DND-41 (cell line): ENCODE measurements at regions not wholly inside any gene's neighbourhood (a gene's known extent, or its start where the extent isn't known, plus 50 kb on each side); places are given as distances from the start of the nearest gene placed in this dataset.
"Not testable (repeated sequence)": the region's sequence is repeated elsewhere in the genome, so short reads cannot be mapped to it uniquely, and the experiment has no call there.

Experiments used
- ATAC-seq: fragments of 200-7000 bp; cut with Tn5 transposase; 3 replicates; pipeline ENCODE4 v1.9.1; 2021; ENCODE audit warnings: low read depth; ENCODE audit not compliant: insufficient read depth
- DNase-seq: peaks from one replicate; pipeline ENCODE4 v3.0.0-alpha.2; 2020
- H2AFZ ChIP-seq: 2 replicates; pipeline ENCODE4 v1.6.0; 2012; ENCODE audit warnings: low read depth, low read length
- H3K27ac ChIP-seq: 2 replicates; pipeline ENCODE4 v1.5.1; 2012; ENCODE audit warnings: low read length, inconsistent platforms
- H3K27me3 ChIP-seq: fragments of 200-600 bp; sonication (generic); 2 replicates; pipeline ENCODE4 v1.6.0; 2012; ENCODE audit warnings: low read length, mild to moderate bottlenecking, inconsistent platforms; ENCODE audit not compliant: insufficient read depth, poor library complexity
- H3K36me3 ChIP-seq: 2 replicates; pipeline ENCODE4 v1.5.1; 2012; ENCODE audit warnings: low read length, inconsistent platforms; ENCODE audit not compliant: insufficient read depth
- H3K4me1 ChIP-seq: 2 replicates; pipeline ENCODE4 v1.5.1; 2012; ENCODE audit warnings: mild to moderate bottlenecking, low read length; ENCODE audit not compliant: insufficient read depth
- H3K4me2 ChIP-seq: 2 replicates; pipeline ENCODE4 v1.6.0; 2012; ENCODE audit warnings: mild to moderate bottlenecking, moderate library complexity, low read length, inconsistent platforms; ENCODE audit not compliant: insufficient read depth
- H3K4me3 ChIP-seq, 2 experiments: fragments of 200-600 bp in 1 of 2; shearing (Covaris generic) in 1 of 2; 2 replicates each; pipeline ENCODE4 v1.5.1; 2012 to 2016; ENCODE audit warnings: inconsistent platforms in 2 of 2, low read length in 2 of 2, mild to moderate bottlenecking in 2 of 2, low read depth in 1 of 2, moderate library complexity in 1 of 2
- H3K79me2 ChIP-seq: 2 replicates; pipeline ENCODE4 v1.6.0; 2012; ENCODE audit warnings: low read length, inconsistent platforms; ENCODE audit not compliant: insufficient read depth
- H3K9ac ChIP-seq: 2 replicates; pipeline ENCODE4 v1.6.0; 2012; ENCODE audit warnings: low read depth, mild to moderate bottlenecking, inconsistent platforms, low read length, moderate library complexity
- H3K9me3 ChIP-seq: 2 replicates; pipeline ENCODE4 v1.5.1; 2012; ENCODE audit warnings: low read length, moderate library complexity, mild to moderate bottlenecking, inconsistent platforms; ENCODE audit not compliant: insufficient read depth, severe bottlenecking
- H4K20me1 ChIP-seq: 2 replicates; pipeline ENCODE4 v1.6.0; 2012; ENCODE audit warnings: low read length; ENCODE audit not compliant: insufficient read depth
- CTCF ChIP-seq: IDR thresholded peaks from 2 replicates; pipeline ENCODE4 v1.5.1; 2012; ENCODE audit warnings: borderline replicate concordance, low read length, moderate library complexity, mild to moderate bottlenecking; ENCODE audit not compliant: poor library complexity, severe bottlenecking; ENCODE audit errors: extremely low read depth
- EZH2 ChIP-seq: IDR thresholded peaks from 3 replicates; pipeline ENCODE4 v1.6.1; 2012; ENCODE audit warnings: borderline replicate concordance, low read depth, mild to moderate bottlenecking, moderate library complexity, low read length, inconsistent platforms; ENCODE audit not compliant: severe bottlenecking

DNA sequence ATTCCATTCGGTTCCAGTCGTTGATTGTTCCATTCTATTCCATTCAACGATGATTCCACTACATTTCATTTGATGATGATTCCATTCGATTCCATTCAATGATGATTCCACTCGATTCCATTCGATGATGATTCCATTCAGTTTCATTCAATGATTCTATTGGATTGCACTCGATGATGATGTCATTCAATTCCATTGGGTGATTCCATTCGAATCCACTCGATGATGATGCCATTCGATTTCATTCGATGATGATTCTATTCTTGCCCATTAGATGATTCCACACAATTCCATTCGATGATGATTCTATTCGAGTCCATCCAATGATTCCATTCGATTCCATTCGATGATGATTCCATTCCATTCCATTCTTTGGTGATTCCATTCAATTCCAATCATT is 1283.7 kb downstream of the TP53TG3F start:
- Histone ChIP-seq H3K9me3 (peaks cover 34% of the 10 kb centered on the region), H3K9ac (no peak overlapping the region), H4K20me1 (no peaks in the 10 kb centered on the region), H2AFZ (no peak overlapping the region), H3K27ac (no peak overlapping the region), H3K4me2 (no peak overlapping the region), H3K79me2 (no peaks in the 10 kb centered on the region), H3K27me3 (no peaks in the 10 kb centered on the region), H3K4me1 (no peaks in the 10 kb centered on the region), H3K4me3 (no peak overlapping the region), H3K36me3 (no peaks in the 10 kb centered on the region)
- ATAC-seq (no peak), DNase-seq (no peak)
- TF ChIP-seq EZH2 (no peak), CTCF (no peak)

- no peak for ATAC-seq
Observed at GRCh38 chr16:34758835-34759234, 1299.4 kb downstream of the TP53TG3F start.

DNA sequence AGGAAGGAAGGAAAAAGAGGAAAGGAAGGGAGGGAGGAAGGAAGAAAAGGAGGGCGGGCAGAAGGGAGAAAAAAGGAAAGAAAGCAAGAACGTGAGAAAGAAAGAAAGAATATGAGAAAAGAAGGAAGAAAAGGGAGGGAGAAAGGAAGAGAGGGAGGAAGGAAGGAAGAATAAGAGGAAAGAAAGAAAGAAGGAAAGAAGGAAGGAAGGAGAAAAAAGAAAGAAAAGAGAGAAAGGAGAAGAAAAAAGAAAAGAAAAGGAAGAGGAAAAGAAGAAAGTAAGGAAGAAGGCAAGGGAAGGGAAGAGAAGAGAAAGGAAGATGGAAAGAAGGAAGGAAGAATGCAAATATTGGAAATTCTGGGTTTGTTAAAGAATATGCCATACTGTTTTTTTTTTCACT is 1332.4 kb downstream of the TP53TG3F start:
- not testable (repeated sequence) for DNase-seq

More at GRCh38 chr16:34758835-34759234, 1299.4 kb downstream of the TP53TG3F start:
- Histone ChIP-seq H3K9me3 (peaks cover 53% of the 10 kb centered on the region), H3K4me1 (no peaks in the 10 kb centered on the region), H3K4me3 (no peak overlapping the region), H3K79me2 (no peaks in the 10 kb centered on the region), H3K36me3 (no peaks in the 10 kb centered on the region), H3K27ac (no peak overlapping the region), H3K9ac (no peak overlapping the region), H3K27me3 (no peaks in the 10 kb centered on the region), H4K20me1 (no peaks in the 10 kb centered on the region), H3K4me2 (no peak overlapping the region), H2AFZ (no peak overlapping the region)
- no peak for DNase-seq
- no peak for TF ChIP-seq CTCF
- no peak for TF ChIP-seq EZH2

GRCh38 chr16:34801875-34802274 is 1342.5 kb downstream of the TP53TG3F start:
- Histone ChIP-seq H3K36me3 (no peaks in the 10 kb centered on the region), H4K20me1 (no peaks in the 10 kb centered on the region), H3K27ac (no peak overlapping the region), H3K9me3 (peaks cover 9% of the 10 kb centered on the region), H3K9ac (no peak overlapping the region), H3K27me3 (no peaks in the 10 kb centered on the region), H3K4me3 (no peak overlapping the region), H3K79me2 (no peaks in the 10 kb centered on the region), H2AFZ (no peak overlapping the region), H3K4me1 (no peaks in the 10 kb centered on the region), H3K4me2 (no peak overlapping the region)
- no peak for DNase-seq
- ATAC-seq, result no peak
- no peak for TF ChIP-seq EZH2
- no peak for TF ChIP-seq CTCF

More for the DNA sequence above, 1332.4 kb downstream of the TP53TG3F start:
- not testable (repeated sequence) for ATAC-seq, H3K9ac ChIP-seq, H3K79me2 ChIP-seq, H3K4me3 ChIP-seq, H3K27me3 ChIP-seq, H3K9me3 ChIP-seq, H3K4me1 ChIP-seq, H2AFZ ChIP-seq, H3K36me3 ChIP-seq, H3K27ac ChIP-seq, H3K4me2 ChIP-seq, H4K20me1 ChIP-seq
